ENCODE measurements at regions not wholly inside any gene's neighbourhood (a gene's known extent, or its start where the extent isn't known, plus 50 kb on each side); places are given as distances from the start of the nearest gene placed in this dataset.

DNA sequence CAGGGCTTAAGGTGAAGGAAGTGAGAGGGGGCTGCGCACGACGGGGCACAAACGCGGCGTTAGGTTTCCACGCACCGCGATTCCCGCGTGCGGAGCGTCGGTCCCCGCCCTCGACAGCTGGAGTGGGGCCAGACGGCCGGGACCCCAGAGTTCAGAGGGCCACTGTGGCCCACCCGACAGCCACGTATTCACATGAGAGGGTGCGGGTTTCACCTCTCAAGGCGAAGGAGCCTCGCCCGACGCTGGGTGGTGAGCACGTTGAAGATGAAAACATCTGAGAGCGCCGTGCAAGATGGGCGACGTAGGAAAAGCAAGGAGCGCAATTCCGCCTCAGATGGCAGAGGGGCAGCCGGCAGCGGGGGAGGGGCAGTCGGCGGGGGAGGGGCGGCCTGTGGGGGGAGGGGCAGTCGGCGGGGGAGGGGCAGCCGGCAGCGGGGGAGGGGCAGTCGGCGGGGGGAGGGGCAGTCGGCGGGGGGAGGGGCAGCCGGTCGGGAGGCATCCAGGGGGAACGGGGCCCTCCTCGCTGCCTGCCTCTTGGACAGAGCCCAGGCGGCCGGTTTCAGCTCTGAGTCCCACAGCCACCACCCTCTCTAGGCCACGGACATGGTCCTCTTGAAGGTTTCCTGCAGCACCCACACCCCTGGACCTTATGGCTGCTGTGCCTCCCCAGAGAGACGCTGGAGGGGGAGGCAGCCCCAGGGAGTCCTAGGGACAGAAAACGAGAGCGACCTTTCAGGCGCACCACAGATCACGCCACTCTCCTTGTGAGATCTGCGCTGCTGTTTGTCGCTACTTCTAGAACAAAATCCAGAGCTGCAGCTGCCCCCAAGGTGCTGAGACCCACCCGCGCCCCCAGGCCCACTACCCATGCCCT is 113.7 kb downstream of the DLL1 start:
- TF ChIP-seq, protein P1, sequence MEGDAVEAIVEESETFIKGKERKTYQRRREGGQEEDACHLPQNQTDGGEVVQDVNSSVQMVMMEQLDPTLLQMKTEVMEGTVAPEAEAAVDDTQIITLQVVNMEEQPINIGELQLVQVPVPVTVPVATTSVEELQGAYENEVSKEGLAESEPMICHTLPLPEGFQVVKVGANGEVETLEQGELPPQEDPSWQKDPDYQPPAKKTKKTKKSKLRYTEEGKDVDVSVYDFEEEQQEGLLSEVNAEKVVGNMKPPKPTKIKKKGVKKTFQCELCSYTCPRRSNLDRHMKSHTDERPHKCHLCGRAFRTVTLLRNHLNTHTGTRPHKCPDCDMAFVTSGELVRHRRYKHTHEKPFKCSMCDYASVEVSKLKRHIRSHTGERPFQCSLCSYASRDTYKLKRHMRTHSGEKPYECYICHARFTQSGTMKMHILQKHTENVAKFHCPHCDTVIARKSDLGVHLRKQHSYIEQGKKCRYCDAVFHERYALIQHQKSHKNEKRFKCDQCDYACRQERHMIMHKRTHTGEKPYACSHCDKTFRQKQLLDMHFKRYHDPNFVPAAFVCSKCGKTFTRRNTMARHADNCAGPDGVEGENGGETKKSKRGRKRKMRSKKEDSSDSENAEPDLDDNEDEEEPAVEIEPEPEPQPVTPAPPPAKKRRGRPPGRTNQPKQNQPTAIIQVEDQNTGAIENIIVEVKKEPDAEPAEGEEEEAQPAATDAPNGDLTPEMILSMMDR (conservative IDR thresholded peaks at IDR 0.05): no peak
- TF ChIP-seq ZFX (IDR thresholded peaks at IDR 0.05): no peak

Data from C4-2B (cell line).